NCI-H446 (cell line): ENCODE measurements at regions not wholly inside any gene's neighbourhood (a gene's known extent, or its start where the extent isn't known, plus 50 kb on each side); places are given as distances from the start of the nearest gene placed in this dataset.
"Not testable (repeated sequence)": the region's sequence is repeated elsewhere in the genome, so short reads cannot be mapped to it uniquely, and the experiment has no call there.

Source experiments
- DNase-seq, 2 experiments: peaks; one replicate each; lab custom pipeline; 2025; lab: John Stamatoyannopoulos, UW

DNA sequence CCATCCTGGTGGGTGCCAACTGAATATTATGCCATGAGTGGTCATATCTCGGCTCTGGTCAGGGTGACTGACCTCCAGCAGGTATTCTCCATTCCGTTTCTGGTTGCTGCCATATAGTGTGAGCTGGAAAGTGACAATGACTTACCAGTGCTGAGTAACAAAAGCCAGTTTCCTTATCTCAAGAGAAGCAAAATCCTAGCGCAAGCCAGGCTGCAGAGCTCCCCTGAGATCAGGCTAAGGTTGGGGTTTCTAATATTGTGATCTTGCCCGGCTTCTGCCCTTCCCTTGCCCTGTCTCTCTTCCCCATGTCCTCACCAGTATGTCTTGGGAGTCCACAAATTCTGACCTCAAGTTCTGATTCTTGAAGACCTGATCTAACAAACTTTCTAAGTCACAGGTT lies 271.3 kb upstream of the SPTLC3 start:
- no peak for DNase-seq

DNA sequence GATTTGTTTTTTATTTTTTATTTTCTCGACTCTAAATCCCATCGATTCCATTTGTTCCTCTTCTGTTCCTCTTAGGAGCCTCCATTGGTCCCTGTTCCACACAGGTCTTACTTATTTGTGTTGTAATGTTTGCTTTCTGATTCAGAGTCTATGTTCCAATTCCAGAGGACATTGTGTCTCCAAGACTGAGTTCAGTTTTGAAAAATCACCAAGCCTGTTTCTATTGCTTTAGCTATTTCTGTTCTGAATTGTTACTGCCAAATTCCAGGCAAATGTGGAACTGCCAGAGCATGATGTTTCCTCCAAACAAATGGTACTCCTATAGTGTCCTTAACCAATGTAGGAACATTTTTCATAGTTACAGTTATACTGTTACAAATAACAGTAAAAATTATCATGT lies 270.9 kb upstream of the SPTLC3 start:
- DNase-seq = no peak

DNA sequence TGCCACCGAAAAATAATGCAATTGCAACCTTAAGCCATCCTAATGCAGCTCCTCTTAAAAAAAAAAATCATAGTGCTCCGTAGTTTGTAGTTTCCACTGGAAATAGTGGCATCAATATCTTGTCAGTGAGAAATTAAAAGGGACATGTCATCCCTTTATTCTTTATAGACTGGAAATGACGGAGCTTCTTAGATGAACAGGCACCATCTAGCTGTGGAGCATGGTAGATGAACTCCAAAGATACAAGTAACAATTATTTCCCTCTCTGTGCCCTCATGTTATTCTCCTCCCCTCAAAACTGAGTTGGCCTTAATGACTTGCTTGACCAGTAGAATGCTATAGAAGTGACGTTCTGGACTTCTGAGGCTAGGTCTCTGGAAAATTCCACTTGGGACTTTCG lies 268.1 kb upstream of the SPTLC3 start:
- no peak for DNase-seq

DNA sequence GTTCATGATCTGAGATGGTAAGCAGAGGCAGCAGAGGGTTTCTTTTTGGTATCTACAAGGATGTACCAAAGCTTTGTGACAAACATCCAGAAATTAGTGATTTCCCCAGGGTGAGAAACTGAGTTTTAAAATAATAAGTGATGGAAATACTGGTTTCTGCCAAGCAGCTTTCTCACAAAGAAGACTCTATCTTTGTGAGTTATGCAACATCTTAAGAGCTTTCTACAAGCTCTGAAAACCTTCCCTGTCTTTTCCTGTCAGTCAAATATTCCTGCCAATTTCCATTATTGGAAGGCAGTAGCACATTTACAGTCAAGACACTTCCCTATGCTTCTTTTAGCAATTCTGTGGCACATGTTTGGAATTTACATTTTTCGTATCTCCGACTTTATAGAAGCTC lies 264.7 kb upstream of the SPTLC3 start:
- no peak for DNase-seq

DNA sequence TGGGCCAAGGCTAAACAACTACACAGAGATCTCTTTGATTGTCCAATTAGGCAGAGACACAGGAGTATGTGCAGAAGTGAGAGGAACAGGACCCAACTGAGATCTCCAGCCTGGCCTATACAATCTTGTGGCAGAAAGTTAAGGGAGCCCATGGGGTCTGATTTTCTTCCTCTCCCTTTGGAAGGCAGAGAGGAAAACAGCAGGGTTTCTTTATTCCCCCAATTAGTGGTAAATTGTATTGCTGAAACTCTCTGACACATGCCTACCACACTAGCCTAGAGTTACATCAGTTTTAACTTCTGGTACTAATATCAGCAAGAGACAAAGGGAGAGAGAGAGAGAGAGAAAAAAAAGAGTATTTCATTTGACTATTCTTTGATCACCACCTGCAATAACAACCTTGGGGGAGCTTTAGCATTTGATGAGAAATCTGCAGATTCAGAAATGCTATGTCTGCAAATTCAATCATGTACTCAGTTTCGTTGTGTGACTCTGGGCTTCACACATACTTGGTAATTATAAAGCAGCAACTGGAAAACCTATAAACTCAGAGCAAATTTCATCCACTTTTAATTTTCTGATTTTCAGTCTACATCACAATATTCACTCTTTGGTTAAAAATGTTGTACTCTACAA lies 260.3 kb upstream of the SPTLC3 start:
- no peak for DNase-seq

DNA sequence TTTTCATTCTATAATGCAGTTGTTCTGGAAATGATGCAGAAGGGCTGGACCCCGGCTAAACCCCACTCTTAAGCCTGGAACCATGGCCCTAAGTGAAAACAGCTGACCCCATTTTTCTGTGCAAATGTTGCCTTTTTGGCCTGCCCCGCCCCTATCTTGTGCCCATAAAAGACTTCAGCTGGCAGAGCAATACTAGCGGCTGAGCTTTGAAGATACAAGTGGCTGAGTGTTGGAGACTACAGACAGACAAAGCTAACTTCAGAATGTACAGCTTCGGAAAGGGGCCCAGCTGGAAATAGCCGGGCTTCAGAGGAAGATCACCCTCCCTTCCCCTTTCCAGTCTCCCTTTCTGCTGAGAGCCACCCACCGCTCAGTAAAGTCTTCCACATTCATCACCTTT lies 258.6 kb upstream of the SPTLC3 start:
- DNase-seq = no peak

DNA sequence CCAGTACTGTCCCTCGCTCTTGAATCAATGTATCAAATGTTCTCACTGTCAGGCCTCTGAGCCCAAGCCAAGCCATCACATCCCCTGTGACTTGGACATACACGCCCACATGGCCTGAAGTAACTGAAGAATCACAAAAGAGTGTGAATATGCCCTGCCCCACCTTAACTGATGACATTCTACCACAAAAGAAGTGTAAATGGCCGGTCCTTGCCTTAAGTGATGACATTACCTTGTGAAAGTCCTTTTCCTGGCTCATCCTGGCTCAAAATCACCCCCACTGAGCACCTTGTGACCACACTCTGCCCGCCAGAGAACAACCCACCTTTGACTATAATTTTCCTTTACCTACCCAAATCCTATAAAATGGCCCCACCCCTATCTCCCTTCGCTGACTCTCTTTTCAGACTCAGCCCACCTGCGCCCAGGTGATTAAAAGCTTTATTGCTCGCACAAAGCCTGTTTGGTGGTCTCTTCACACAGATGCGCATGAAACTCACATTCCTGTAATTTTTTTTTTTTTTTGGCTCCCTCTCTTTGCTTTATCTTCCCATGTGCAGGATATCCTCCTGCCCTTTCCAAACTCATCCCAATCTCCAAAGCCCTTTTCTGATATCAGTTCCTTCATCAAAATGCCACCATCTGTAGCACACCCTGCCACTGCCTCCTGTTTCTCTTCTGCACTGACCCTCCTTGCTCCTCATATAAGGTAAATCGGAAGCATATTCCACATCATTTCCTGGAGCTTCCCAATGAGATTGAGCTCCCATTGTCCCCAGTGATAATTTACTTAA lies 255.7 kb upstream of the SPTLC3 start:
- DNase-seq = not testable (repeated sequence)

DNA sequence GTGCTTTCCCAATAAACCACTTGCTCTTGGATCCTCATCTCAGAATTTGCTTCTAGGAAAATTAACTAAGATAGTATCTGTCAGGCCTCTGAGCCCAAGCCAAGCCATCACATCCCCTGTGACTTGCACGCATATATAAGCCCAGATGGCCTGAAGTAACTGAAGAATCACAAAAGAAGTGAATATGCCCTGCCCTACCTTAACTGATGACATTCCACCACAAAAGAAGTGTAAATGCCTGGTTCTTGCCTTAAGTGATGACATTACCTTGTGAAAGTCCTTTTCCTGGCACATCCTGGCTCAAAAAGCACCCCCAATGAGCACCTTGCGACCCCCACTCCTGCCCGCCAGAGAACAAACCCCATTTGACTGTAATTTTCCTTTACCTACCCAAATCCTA lies 255.0 kb upstream of the SPTLC3 start:
- DNase-seq = not testable (repeated sequence)

DNA sequence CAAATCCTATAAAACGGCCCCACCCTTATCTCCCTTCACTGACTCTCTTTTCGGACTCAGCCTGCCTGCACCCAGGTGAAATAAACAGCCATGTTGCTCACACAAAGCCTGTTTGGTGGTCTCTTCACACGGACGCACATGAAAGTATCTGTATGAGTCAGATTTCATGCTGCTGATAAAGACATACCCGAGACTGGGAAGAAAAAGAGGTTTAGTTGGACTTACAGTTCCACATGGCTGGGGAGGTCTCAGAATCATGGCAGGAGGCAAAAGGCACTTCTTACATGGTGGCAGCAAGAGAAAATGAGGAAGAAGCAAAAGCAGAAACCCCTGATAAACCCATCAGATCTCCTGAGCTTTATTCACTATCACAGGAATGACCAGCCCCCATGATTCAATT lies 249.3 kb upstream of the SPTLC3 start:
- DNase-seq = not testable (repeated sequence)

DNA sequence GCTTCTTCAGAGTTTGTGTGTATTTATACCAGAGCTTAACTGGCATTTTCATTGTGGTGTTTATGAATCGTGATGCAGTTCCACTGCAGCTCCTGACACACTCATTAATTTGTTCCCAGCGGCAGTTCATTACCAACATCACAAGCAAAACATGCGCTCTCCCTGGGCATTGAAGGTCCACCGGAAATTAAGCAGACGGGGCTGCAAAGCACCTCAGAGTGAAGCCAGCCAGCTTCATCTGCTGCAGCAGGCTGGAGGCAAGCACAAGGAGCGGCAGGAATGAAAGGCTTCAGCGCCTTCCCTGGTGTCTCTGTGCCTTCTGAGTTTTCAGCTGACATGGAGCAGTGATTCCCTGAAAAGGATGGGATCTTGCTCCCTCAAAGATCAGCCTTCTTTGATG lies 246.0 kb upstream of the SPTLC3 start:
- DNase-seq = no peak

DNA sequence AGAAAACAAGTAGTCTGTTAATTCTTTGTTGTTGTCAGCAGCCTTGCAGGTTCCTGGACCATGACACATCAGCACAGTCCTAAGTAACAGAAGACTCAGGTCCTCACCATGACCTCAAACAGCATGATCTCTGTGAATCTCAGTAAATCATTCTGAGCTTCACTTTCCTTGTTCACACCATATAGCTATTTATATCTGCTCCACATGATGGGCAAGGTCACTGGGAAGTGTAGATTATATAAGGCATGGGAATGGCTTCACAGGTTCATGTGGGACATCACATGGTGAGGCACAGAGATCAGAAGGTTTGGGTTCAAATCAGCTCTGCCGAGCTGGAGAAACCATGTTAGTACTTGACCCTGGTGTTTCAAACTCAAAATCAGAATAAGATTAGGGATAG lies 245.4 kb upstream of the SPTLC3 start:
- no peak for DNase-seq

DNA sequence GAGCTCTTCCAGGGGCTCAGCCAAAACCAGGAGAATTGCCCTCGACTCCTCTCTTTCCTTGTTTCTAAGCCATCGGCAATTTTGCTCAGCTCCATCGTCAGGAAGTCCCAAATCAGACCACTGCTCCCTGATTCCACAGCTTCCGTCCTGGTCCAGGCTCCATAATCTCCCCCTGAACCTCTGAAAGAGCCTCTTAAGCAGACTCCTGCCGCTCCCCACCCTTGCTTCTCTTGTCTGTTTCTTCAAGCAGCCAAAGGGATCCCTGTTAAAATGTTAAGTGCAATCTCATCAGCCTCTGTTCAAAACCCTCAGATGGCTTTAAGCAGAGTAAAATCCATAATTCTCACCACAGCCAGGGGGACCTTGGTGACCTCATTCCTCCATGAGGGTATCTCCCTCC lies 244.7 kb upstream of the SPTLC3 start:
- no peak for DNase-seq

DNA sequence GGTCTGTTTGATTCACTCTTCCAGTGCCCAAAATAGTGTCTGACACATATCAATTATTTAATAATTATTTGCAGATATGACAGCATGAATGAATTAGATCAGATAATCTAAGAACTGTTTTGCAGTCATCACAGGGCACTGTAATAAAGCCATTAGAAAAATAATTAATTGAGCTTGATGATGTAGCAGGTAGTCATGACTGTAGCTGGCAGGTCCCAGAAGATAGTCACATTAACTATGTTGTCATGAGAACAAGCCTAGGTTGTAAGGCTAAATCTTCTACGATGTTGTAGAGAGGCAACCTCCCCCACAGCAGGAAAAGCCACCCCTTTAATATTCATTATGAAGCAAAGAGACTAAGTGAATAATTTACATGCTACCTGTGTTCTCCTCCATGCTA lies 243.9 kb upstream of the SPTLC3 start:
- DNase-seq = no peak

DNA sequence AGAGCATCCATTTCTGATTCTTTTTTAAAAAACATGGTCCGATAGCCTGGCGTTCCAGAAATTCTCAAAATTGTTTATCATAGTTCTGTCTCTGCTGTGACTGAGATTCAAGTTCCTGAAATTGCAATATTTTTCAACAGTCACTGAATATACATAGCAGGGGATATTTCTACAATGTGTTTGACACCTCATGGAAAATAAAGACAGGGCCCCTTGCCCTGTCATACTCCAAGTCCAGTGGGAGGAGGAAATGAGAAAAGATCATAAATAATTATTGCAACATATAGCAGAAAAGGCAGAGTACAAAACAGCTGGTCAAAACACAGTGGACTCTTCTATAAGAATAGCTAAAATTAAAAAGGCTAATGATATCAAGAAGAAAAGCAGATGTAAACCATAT lies 234.8 kb upstream of the SPTLC3 start:
- no peak for DNase-seq

DNA sequence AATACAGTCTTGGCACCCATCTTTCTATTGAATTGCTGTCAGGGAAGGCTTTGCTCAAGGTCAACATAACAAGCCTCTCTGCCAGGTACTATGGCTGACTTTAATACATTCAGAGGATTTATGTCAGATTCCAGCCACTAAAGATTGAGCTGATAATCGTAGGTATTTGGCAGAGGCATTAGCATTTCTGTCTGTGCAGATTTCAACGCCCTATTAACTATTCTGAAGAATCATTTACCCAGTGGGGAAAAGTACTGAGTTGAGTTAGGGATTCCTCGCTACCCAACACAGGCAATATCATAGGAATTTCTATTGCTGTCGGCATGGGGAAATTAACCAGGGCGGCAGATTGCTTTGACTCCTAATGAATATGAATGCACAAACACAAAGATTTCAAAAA lies 233.7 kb upstream of the SPTLC3 start:
- DNase-seq = no peak

DNA sequence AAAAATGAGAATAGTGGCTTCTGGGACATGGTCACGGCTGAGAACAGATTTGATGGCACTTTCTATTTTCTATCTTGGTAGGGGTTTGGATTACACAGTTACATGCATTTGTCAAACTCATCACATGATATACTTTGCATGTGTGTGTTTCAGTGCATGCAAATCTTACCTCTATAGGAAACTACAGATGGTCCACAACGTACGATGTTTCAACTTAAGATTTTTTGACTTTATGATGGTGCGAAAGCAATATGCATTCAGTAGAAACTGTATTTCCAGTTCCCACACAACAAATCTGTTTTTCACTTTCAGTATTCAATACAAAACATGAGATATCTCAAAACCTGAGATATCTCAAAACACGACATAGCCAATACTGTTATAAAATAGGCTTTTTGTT lies 231.8 kb upstream of the SPTLC3 start:
- DNase-seq = no peak

DNA sequence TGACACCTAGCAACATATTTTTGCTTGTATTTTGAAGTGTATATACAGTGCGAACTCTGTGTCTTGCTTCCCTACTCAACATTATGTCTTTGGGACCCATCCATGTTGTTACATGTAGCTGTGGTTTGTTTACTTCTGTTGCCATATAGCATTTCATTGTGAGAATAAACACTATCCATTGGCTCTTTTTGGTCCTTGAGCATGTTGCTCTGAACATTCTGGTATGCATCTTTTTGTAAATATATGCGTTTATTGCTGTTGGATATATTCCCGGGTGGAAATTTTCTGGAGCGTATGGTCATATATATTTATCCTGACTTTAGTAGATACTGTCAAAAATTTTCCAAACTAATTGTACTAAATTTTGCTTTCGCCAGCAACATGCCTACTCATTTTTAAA lies 222.5 kb upstream of the SPTLC3 start:
- no peak for DNase-seq

DNA sequence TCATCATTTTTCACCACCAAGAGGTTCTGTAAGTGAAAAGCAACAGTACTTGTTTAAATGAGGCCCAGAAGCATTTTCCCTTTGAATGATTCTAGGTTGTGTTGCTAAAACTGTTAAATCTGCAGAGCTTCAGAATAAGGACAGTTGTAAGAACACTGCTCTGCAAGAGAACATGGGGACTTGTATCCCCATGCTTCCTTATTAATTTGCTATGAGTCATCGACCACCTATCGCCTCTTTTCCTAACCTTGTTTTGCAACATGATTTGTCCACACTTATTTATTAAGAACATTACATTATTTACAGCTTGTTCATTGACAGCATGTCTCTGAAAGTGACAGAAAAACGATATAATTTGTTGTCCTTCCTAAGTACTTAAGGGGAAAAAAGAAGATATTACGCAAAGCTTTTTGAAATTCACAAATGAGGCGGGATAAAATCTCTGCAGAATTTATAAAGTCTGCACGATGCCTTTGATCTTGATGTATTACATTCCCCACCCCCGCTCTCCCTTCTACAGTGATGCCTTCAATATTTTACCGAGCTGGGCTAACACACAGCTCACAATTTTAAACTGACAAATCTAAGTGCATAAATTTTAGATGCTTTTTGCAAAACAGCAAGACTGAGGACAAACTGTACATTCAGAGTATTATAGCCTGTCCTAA lies 220.0 kb upstream of the SPTLC3 start:
- DNase-seq = no peak

DNA sequence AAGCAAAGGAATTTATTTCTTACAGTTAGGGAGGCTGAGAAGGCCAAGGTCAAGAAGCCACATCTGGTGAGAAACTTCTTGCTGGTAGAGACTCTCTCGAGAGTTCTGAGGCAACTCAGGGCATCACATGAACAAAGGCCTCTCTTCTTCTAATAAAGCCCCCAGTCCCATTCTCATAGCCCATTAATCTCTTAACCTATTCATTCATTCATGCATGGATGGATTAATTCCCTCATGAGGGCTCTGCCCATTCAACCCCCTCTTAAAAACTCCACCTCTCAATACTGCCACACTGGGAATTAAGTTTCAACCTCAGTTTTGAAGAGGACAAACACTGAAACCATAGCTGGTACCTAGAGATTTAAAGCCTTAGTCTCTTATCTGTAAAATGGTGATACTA lies 217.9 kb upstream of the SPTLC3 start:
- no peak for DNase-seq

DNA sequence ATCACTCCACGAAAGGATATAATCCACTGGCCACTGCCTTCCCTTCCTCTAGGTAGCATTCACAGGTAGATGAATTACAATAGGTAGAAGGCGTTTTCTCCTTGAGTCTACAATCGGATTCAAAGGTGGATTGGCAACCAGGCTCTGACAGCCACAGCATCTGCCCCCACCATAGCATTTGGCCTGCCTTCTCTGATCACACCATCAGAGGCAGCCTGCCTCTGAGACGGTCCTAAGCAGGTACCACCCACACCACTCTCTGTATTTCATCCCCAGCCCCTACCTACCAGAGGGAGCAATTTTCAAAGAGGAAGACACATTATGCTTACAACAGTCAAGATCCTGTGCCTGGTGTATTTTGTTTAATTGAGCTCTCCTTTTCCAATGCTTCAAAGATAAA lies 210.5 kb upstream of the SPTLC3 start:
- no peak for DNase-seq

DNA sequence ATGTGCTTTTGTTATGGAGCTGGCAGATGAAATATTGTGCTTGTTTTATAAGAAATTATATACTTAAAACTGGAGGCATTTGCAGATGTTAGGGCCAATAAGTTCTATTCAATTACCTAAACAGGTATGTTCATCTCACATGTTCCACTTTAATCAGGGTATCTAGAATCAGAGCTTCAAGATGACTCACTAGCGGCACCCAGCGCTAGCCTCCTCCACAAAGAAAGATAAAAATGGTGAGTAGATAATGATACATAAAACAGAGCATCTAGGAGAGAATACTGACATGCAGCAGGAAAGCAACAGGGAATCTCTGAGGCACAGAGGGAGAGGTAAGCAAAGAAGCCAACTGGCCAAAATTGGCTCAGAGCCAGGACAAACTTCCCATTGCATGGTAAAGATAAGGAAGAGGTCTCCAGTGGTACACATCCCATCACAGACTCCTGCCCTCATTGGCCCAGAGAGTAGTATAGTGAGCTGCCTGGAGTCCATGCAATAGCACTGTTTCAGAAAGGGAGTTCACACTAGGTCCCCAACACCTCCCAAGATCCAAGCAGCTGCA lies 200.7 kb upstream of the SPTLC3 start:
- no peak for DNase-seq

DNA sequence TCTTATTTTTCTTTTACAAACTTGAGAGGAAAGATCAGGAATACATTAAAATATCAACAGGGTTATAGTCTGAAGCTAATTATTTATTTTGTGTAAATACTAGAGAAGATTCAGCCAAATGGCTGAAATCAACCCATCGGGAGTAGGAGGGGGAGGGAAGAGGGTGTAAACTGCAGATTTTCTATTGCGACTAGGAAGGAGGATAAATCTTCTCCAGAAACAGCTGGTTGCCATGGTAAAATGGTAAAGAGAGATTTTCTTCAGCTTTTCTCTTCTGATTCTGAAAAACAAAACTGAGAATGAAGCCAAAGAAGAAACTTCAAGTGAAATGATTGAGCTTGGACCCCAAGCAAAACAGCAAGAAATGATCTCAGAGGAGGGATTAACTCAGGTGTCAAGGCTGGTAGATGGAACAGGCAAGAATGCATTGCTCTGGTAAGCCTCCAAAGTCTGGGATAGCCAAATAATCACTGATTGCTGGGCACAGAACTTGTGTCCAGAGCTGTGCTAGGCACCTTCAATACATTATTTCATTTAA lies 193.5 kb upstream of the SPTLC3 start:
- DNase-seq = no peak
